Activated naive CD8-positive, alpha-beta T cell treated with anti-CD3 and anti-CD28 coated beads for 36 hours (primary cell): ENCODE measurements at regions not wholly inside any gene's neighbourhood (a gene's known extent, or its start where the extent isn't known, plus 50 kb on each side); places are given as distances from the start of the nearest gene placed in this dataset.
A peak's percentile ranks its signal among the peaks of the same experiment; 100 is the strongest.

Experiments
- DNase-seq: peaks from one replicate; pipeline ENCODE4 v3.0.0; 2021
- H3K27ac Mint-ChIP-seq: one replicate; pipeline ENCODE4 v1.8.0; 2022; ENCODE audit warnings: mild to moderate bottlenecking, moderate library complexity, mixed read lengths
- H3K27me3 Mint-ChIP-seq: one replicate; pipeline ENCODE4 v1.8.0; 2022; ENCODE audit warnings: mild to moderate bottlenecking, mixed read lengths
- H3K36me3 Mint-ChIP-seq: one replicate; pipeline ENCODE4 v1.8.0; 2021; ENCODE audit warnings: mild to moderate bottlenecking, mixed read lengths
- H3K4me1 Mint-ChIP-seq: one replicate; pipeline ENCODE4 v1.8.0; 2021; ENCODE audit warnings: mixed read lengths
- H3K4me3 Mint-ChIP-seq: one replicate; pipeline ENCODE4 v1.8.0; 2022; ENCODE audit warnings: mild to moderate bottlenecking, moderate library complexity, mixed read lengths
- H3K9me3 Mint-ChIP-seq: one replicate; pipeline ENCODE4 v1.8.0; 2022; ENCODE audit warnings: mixed read lengths

DNA sequence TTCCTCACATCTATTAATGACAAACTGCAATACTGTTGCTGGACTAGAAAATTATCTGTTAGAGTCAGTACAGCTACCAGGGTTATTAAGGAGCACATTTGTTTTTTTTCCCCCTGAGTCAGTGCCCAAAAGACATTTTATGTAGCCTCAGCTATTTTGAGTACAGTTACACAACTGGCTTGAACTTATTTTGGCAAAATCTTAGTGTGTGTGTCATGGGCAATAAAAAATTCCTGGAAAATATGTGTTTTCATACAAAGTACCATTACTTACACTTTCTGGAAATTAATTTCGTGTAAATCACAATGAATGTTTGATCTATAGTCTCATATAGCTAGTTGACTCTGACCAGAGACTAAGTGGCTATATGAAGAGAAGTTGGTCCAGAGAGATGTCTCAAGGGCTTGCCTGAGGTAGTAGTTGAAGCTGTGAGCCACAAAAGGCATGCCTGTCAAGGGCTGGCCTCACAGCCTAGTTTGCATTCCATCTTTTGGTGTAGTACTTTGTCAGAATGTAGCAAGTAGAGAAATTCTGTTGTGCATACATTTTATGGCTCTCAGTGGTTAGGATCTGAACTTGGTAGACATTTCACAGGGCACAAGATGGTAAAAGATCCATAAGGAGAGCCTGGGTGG, 283.4 kb downstream of the MTX2 start:
- DNase-seq, result no peak
- Mint-ChIP-seq H3K9me3 (no peaks in the 10 kb centered on the region), H3K27me3 (peaks cover 45% of the 10 kb centered on the region), H3K4me1 (peaks cover 9% of the 10 kb centered on the region), H3K4me3 (no peak overlapping the region), H3K27ac (no peak overlapping the region), H3K36me3 (no peaks in the 10 kb centered on the region)

GRCh38 chr2:176553685-176554100, 284.5 kb downstream of the MTX2 start:
- Mint-ChIP-seq H3K4me1 (peaks cover 9% of the 10 kb centered on the region), H3K27ac (no peak overlapping the region)

GRCh38 chr2:176554101-176555048, 285.1 kb downstream of the MTX2 start:
- peak overlapping the region; percentile 79 for H3K4me3 Mint-ChIP-seq
- peaks cover 54% of the 10 kb centered on the region for H3K27me3 Mint-ChIP-seq
- peak; percentile 13 for DNase-seq
- H3K4me1 Mint-ChIP-seq, result peaks cover 9% of the 10 kb centered on the region
- H3K9me3 Mint-ChIP-seq, result no peaks in the 10 kb centered on the region
- H3K36me3 Mint-ChIP-seq, result no peaks in the 10 kb centered on the region
- no peak overlapping the region for H3K27ac Mint-ChIP-seq

More at GRCh38 chr2:176553685-176554100, 284.5 kb downstream of the MTX2 start:
- Mint-ChIP-seq H3K4me3 (peak overlapping the region; percentile 79), H3K36me3 (no peaks in the 10 kb centered on the region), H3K9me3 (no peaks in the 10 kb centered on the region), H3K27me3 (peaks cover 52% of the 10 kb centered on the region)
- DNase-seq, result peak; percentile 38

GRCh38 chr2:176555112-176555511, 285.9 kb downstream of the MTX2 start:
- Mint-ChIP-seq H3K9me3 (no peaks in the 10 kb centered on the region), H3K27ac (no peak overlapping the region), H3K27me3 (peaks cover 57% of the 10 kb centered on the region)

DNA sequence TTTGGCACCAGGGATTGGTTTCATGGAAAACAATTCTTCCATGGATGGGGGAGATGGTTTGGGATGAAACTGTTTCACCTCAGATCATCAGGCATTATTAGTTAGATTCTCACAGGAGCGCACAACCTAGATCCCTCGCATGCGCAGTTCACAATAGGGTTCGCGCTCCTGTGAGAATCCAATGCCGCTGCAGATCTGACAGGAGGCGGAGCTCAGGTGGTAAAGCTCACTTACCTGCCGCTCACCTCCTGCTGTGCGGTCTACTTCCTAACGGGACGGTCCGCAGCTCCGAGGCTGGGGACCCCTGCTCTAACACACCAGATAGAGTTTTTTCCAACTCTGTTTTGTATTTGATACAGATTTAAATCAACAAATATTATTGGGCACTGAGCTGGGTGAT, 286.5 kb downstream of the MTX2 start:
- H3K9me3 Mint-ChIP-seq, result no peaks in the 10 kb centered on the region

More at GRCh38 chr2:176555112-176555511, 285.9 kb downstream of the MTX2 start:
- H3K36me3 Mint-ChIP-seq, result no peaks in the 10 kb centered on the region
- no peak overlapping the region for H3K4me3 Mint-ChIP-seq
- DNase-seq, result no peak
- peaks cover 9% of the 10 kb centered on the region for H3K4me1 Mint-ChIP-seq

GRCh38 chr2:176556373-176556772, 287.1 kb downstream of the MTX2 start:
- Mint-ChIP-seq H3K4me1 (peaks cover 9% of the 10 kb centered on the region), H3K27ac (no peak overlapping the region), H3K9me3 (no peaks in the 10 kb centered on the region), H3K27me3 (peaks cover 59% of the 10 kb centered on the region), H3K4me3 (no peak overlapping the region), H3K36me3 (no peaks in the 10 kb centered on the region)
- no peak for DNase-seq

More for the DNA sequence above, 286.5 kb downstream of the MTX2 start:
- Mint-ChIP-seq H3K27ac (no peak overlapping the region), H3K4me3 (no peak overlapping the region), H3K4me1 (peaks cover 9% of the 10 kb centered on the region), H3K27me3 (peaks cover 57% of the 10 kb centered on the region), H3K36me3 (no peaks in the 10 kb centered on the region)
- no peak for DNase-seq

DNA sequence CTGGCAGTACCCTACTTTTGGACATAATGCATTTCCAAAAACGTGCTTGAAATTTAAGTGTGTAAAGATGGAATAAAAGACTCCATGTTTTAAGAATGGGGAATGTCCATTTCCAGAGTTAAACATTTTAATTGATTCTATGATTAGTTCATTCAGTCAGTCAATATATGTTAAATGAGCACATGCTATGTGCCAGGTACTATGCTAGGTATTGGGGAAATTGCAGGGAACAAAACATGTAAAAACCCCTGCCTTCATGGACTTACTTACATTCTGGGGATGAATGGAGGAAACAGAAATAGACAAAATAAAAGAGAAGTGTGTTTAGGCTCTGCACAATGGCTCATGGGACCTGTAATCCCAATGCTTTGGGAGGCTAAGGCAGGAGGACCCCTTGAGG, 288.6 kb downstream of the MTX2 start:
- no peaks in the 10 kb centered on the region for H3K36me3 Mint-ChIP-seq
- no peaks in the 10 kb centered on the region for H3K9me3 Mint-ChIP-seq
- no peak overlapping the region for H3K4me3 Mint-ChIP-seq
- H3K4me1 Mint-ChIP-seq, result peaks cover 9% of the 10 kb centered on the region
- H3K27me3 Mint-ChIP-seq, result peaks cover 53% of the 10 kb centered on the region
- no peak overlapping the region for H3K27ac Mint-ChIP-seq
- DNase-seq, result no peak

GRCh38 chr2:176558574-176559140, 289.4 kb downstream of the MTX2 start:
- H3K4me3 Mint-ChIP-seq, result no peak overlapping the region
- H3K4me1 Mint-ChIP-seq, result peaks cover 6% of the 10 kb centered on the region
- no peak for DNase-seq
- no peaks in the 10 kb centered on the region for H3K36me3 Mint-ChIP-seq
- H3K9me3 Mint-ChIP-seq, result no peaks in the 10 kb centered on the region
- no peak overlapping the region for H3K27ac Mint-ChIP-seq
- H3K27me3 Mint-ChIP-seq, result peaks cover 55% of the 10 kb centered on the region

DNA sequence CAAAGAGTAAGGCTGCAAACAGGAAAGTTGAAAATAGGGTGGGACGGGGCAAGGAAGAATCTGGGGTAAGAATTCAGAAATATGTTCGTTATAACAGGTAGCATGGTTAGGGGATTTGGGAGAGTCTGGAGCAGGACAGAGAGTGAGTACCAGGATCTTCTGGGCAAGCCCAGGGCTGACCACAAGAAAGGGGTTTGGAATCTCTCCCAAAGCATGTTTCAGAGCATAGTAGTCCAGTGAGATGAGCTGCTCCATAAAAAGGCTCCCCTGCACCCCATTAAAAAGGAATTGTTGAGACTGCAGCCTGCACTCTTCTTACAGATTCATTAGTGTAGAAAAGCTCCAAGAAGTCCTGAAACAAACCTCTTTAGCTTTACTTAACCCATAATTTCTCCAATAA, 291.1 kb downstream of the MTX2 start:
- Mint-ChIP-seq H3K27me3 (peaks cover 46% of the 10 kb centered on the region), H3K36me3 (no peaks in the 10 kb centered on the region), H3K9me3 (no peaks in the 10 kb centered on the region), H3K4me1 (no peaks in the 10 kb centered on the region), H3K27ac (no peak overlapping the region), H3K4me3 (no peak overlapping the region)
- no peak for DNase-seq

DNA sequence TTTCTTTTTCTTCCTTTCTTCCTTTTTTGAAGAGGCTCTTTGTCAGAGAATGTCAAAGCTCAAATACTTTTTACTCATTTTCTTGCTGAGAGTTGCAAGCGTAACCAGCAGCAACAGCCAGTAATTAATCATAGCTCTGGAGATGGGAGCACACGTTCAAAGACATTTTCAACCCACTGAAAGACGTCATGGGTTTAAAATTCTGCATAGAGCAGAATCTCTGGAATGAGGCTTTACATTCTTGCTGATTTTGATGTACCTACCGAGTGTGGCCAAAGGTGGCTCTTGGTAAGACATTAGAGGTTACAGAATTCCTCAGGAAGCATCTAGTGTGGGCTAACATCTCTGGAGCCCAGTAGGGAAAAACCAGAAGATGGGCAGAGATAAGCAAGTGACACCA, 292.5 kb downstream of the MTX2 start:
- Mint-ChIP-seq H3K27ac (no peak overlapping the region), H3K27me3 (peaks cover 43% of the 10 kb centered on the region), H3K9me3 (no peaks in the 10 kb centered on the region), H3K4me3 (no peak overlapping the region), H3K4me1 (no peaks in the 10 kb centered on the region), H3K36me3 (no peaks in the 10 kb centered on the region)
- no peak for DNase-seq

DNA sequence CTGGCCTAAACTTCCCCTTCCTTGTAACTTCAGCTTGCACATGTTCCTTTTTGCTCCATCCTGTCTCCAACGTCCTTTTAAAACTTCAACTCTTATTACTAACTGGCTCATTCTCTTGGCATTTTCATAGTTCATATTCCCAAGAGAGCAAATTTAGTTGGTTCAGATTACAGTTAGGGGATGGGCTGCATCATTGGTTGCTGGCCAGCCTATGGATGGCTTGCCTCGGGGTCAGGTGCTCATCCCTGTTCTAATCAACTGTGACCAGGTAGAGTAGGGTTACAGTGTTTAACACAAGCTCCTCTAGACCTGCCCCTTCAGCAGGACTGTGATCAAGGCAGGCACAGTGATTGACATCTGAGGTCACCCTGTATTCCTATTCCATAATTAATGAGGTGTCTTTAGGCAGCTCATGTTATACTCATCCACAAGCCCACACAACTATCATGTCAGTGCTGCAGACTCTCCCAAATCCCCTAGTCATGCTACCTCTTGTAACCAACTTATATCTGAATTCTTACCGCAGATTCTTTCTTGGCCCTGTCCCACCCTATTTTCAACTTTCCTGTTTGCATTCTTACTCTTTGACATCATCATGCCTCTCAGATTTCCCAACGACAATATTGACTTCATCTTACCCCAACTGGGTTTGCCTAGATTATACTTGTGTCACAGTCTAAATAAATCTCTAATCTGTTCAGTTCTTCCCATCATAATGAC, 293.3 kb downstream of the MTX2 start:
- no peak overlapping the region for H3K27ac Mint-ChIP-seq
- H3K4me3 Mint-ChIP-seq, result no peak overlapping the region
- peaks cover 36% of the 10 kb centered on the region for H3K27me3 Mint-ChIP-seq
- H3K9me3 Mint-ChIP-seq, result no peaks in the 10 kb centered on the region
- no peaks in the 10 kb centered on the region for H3K36me3 Mint-ChIP-seq
- H3K4me1 Mint-ChIP-seq, result no peaks in the 10 kb centered on the region
- no peak for DNase-seq

GRCh38 chr2:176565641-176566323, 296.5 kb downstream of the MTX2 start:
- Mint-ChIP-seq H3K27ac (no peak overlapping the region), H3K36me3 (no peaks in the 10 kb centered on the region), H3K4me1 (no peaks in the 10 kb centered on the region), H3K9me3 (no peaks in the 10 kb centered on the region), H3K27me3 (peaks cover 39% of the 10 kb centered on the region), H3K4me3 (no peak overlapping the region)
- DNase-seq, result no peak

DNA sequence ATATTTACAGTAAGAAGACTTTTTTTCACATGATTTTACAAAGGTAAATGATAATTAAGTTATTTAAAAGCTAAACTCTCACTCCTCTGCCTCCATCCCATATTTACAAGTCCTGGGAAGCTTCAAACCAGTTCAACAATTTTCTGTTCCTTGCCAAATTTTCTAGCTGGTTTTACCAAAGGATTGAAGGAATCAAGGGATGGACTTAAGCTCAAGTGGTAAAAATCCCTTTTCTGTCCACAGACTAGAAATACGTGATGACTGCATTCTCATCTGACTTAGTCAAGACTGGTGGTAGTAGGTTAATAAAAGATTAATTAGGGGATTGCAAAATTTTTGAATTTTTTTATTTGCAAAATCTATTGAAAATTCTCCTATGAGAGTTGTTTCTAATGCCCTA, 297.3 kb downstream of the MTX2 start:
- peaks cover 37% of the 10 kb centered on the region for H3K27me3 Mint-ChIP-seq
- no peaks in the 10 kb centered on the region for H3K9me3 Mint-ChIP-seq
- H3K4me3 Mint-ChIP-seq, result no peak overlapping the region
- no peaks in the 10 kb centered on the region for H3K4me1 Mint-ChIP-seq
- no peak overlapping the region for H3K27ac Mint-ChIP-seq
- H3K36me3 Mint-ChIP-seq, result no peaks in the 10 kb centered on the region
- DNase-seq, result no peak

DNA sequence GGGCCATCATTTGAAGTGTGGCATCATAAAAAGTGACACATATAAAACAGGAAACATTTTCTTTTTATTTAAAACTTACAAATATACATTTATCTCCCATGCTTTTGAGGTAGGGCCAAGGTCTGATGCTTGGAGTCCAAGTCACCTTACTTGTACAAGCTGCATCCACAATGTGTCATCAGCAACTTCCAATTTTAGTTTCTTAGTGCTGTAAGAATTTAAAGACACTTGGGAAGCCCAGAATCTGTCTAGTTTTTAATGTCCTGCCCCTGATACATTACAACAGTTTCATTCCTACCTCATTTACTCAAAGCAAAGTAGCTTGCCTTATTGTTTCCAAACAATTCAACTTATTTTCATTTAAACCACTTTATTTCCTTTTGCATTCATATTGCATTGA, 297.7 kb downstream of the MTX2 start:
- no peak for DNase-seq
- no peak overlapping the region for H3K27ac Mint-ChIP-seq
- H3K36me3 Mint-ChIP-seq, result no peaks in the 10 kb centered on the region
- no peak overlapping the region for H3K4me3 Mint-ChIP-seq
- no peaks in the 10 kb centered on the region for H3K4me1 Mint-ChIP-seq
- no peaks in the 10 kb centered on the region for H3K9me3 Mint-ChIP-seq
- peaks cover 37% of the 10 kb centered on the region for H3K27me3 Mint-ChIP-seq
